SK-N-MC (cell line): ENCODE measurements at regions not wholly inside any gene's neighbourhood (a gene's known extent, or its start where the extent isn't known, plus 50 kb on each side); places are given as distances from the start of the nearest gene placed in this dataset.

Source experiments
- EZH2 ChIP-seq: fragments of 200-600 bp; sonication (generic); IDR thresholded peaks from one replicate; pipeline ENCODE4 v1.6.1; 2017; ENCODE audit warnings: antibody characterized with exemption
- FOXP2 ChIP-seq: optimal IDR thresholded peaks from 2 replicates; pipeline ENCODE3; 2011; ENCODE audit warnings: mild to moderate bottlenecking, moderate library complexity; ENCODE audit not compliant: insufficient read depth; ENCODE audit errors: extremely low read length, control extremely low read depth
- POLR2AphosphoS5 ChIP-seq: IDR thresholded peaks from 2 replicates; pipeline ENCODE4 v1.6.1; 2012; ENCODE audit warnings: mild to moderate bottlenecking, low read depth, low read length, borderline replicate concordance

- TF ChIP-seq POLR2AphosphoS5 (no peak), EZH2 (no peak), FOXP2 (no peak)
These were observed 64.7 kb upstream of the ETV1 start for GRCh38 chr7:14054125-14054524.
